ENCODE measurements at regions not wholly inside any gene's neighbourhood (a gene's known extent, or its start where the extent isn't known, plus 50 kb on each side); places are given as distances from the start of the nearest gene placed in this dataset.

GRCh38 chr5:173804579-173804978 is 83.6 kb upstream of the CPEB4 start:
- H3K27ac Mint-ChIP-seq = no peak overlapping the region

GRCh38 chr5:173806270-173807035 is 81.7 kb upstream of the CPEB4 start:
- Mint-ChIP-seq H3K4me1 (ENCODE audit: unreplicated experiment) (no peaks in the 10 kb centered on the region), H3K27ac (no peak overlapping the region), H3K27me3 (no peaks in the 10 kb centered on the region), H3K36me3 (no peaks in the 10 kb centered on the region), H3K9me3 (peaks cover 12% of the 10 kb centered on the region), H3K4me3 (no peak overlapping the region)
- no peak for DNase-seq (ENCODE audit: extremely low spot score, unreplicated experiment)
- TF ChIP-seq CTCF (conservative IDR thresholded peaks at IDR 0.05) = no peak

More at GRCh38 chr5:173804579-173804978, 83.6 kb upstream of the CPEB4 start:
- DNase-seq (ENCODE audit: extremely low spot score, unreplicated experiment) = no peak
- no peaks in the 10 kb centered on the region for H3K36me3 Mint-ChIP-seq
- H3K4me1 Mint-ChIP-seq (ENCODE audit: unreplicated experiment) = no peaks in the 10 kb centered on the region
- H3K9me3 Mint-ChIP-seq = peaks cover 5% of the 10 kb centered on the region
- no peaks in the 10 kb centered on the region for H3K27me3 Mint-ChIP-seq
- H3K4me3 Mint-ChIP-seq = no peak overlapping the region
- no peak for TF ChIP-seq CTCF (conservative IDR thresholded peaks at IDR 0.05)

GRCh38 chr5:173807181-173807655 is 80.9 kb upstream of the CPEB4 start:
- DNase-seq (ENCODE audit: extremely low spot score, unreplicated experiment) = no peak
- Mint-ChIP-seq H3K4me1 (ENCODE audit: unreplicated experiment) (no peaks in the 10 kb centered on the region), H3K36me3 (no peaks in the 10 kb centered on the region), H3K27me3 (no peaks in the 10 kb centered on the region), H3K27ac (no peak overlapping the region), H3K4me3 (no peak overlapping the region), H3K9me3 (peaks cover 12% of the 10 kb centered on the region)
- no peak for TF ChIP-seq CTCF (conservative IDR thresholded peaks at IDR 0.05)

GRCh38 chr5:173808079-173808808 is 79.9 kb upstream of the CPEB4 start:
- no peak for DNase-seq (ENCODE audit: extremely low spot score, unreplicated experiment)
- Mint-ChIP-seq H3K36me3 (no peaks in the 10 kb centered on the region), H3K27ac (no peak overlapping the region), H3K4me1 (ENCODE audit: unreplicated experiment) (no peaks in the 10 kb centered on the region), H3K27me3 (no peaks in the 10 kb centered on the region), H3K4me3 (no peak overlapping the region), H3K9me3 (peaks cover 12% of the 10 kb centered on the region)
- TF ChIP-seq CTCF (conservative IDR thresholded peaks at IDR 0.05) = no peak

GRCh38 chr5:173809014-173809413 is 79.1 kb upstream of the CPEB4 start:
- Mint-ChIP-seq H3K9me3 (peaks cover 12% of the 10 kb centered on the region), H3K4me3 (no peak overlapping the region), H3K4me1 (ENCODE audit: unreplicated experiment) (no peaks in the 10 kb centered on the region), H3K27me3 (no peaks in the 10 kb centered on the region), H3K27ac (no peak overlapping the region), H3K36me3 (no peaks in the 10 kb centered on the region)
- no peak for DNase-seq (ENCODE audit: extremely low spot score, unreplicated experiment)
- no peak for TF ChIP-seq CTCF (conservative IDR thresholded peaks at IDR 0.05)
